NT2/D1 (cell line): ENCODE measurements at regions not wholly inside any gene's neighbourhood (a gene's known extent, or its start where the extent isn't known, plus 50 kb on each side); places are given as distances from the start of the nearest gene placed in this dataset.

Source experiments
- SUZ12 ChIP-seq: IDR thresholded peaks from 2 replicates; pipeline ENCODE4 v1.6.1; 2011; ENCODE audit not compliant: insufficient read length, insufficient read depth; ENCODE audit errors: extremely low read depth
- YY1 ChIP-seq: IDR thresholded peaks from 2 replicates; pipeline ENCODE4 v1.6.1; 2011; ENCODE audit not compliant: insufficient read length, insufficient read depth
- ZNF274 ChIP-seq: IDR thresholded peaks from 2 replicates; pipeline ENCODE4 v1.6.1; 2011; ENCODE audit warnings: mild to moderate bottlenecking, low read depth, low read length

GRCh38 chr11:116657842-116658825 lies 114.7 kb downstream of the BUD13 start:
- TF ChIP-seq SUZ12 (no peak), YY1 (no peak), ZNF274 (no peak)
